ENCODE measurements at regions not wholly inside any gene's neighbourhood (a gene's known extent, or its start where the extent isn't known, plus 50 kb on each side); places are given as distances from the start of the nearest gene placed in this dataset.
"Not testable (repeated sequence)": the region's sequence is repeated elsewhere in the genome, so short reads cannot be mapped to it uniquely, and the experiment has no call there.

DNA sequence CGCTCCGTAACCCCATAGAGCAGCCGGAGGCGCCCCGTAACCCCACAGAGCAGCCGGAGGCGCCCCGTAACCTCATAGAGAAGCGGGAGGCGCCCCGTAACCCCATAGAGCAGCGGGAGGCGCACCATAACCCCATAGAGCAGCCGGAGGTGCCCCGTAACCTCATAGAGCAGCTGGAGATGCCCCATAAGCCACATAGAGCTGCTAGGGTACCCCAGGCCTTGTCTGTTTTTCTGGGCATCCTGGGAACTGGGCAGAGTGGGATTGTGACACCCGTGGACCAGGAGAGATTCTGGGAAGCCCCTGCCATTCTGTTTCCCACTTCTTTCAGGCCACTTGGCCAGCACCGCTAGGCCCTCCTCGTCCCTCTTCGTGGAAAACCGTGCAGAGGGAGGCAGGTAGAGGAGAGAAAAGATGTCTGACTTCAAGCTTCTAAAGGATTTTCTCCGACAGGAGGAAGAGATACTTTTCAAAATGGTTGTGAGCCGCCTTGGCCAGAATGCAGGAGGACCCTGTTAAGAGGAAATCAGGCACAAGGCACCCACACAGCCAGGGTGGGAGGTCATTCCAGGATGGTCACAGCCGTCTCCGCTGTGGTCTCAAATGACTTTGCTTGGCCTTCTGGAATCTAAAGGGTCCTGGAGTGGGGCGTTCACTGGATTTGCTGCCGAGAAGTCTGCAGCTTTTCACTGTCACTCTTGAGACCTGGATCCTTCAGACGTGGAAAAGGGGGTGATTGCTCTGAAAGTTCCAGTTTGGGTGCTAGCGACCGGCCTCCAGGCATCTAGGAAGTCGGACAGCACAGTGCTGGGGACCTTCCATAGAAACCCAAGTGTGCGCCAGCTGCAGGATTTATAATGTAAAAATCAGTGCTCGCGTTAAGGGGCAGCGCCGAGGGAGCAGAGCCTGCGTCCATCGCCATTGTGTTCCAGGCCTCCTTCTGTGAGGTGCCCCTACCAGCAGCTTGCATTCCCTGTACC lies 178.3 kb upstream of the ZNF469 start:
- DNase-seq: not testable (repeated sequence)

DNA sequence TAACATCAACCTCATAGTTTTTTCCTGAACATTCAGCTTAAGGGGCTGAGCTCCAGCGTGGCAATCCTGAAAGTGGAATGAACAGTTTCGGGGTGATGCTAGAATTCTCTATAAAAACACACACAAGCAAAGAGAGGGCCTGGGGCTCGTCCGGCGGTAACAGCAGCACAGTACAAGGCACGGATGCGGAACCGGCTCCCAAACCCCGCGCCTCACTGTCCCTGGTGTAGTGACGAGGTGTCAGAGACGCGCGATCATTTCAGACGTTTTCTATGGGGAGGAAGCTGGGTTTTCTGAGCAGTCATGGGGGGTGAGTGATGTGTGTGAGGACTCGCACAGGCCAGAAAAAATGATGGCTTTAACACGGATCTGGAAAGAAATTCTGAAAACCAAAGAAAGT lies 177.3 kb upstream of the ZNF469 start:
- not testable (repeated sequence) for DNase-seq

DNA sequence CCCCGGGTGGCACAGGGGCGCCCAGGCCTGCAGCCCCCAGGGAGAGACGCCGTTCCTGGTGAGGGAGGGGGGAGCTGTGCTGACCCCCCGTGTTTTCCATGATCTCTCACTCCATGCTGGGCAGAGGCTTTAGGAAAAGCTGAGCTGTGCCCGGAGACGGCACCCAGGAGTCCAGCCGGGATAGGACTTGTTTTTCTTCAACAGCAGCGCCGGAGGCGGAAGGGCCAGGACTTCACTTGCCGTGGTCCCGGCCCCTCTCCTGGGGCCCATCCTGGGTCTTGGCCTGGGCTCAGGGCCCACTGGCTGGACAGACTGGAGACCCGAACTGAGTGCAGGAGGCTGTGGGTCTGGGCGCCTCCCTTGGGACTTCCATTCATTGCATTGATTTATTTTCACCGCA lies 176.8 kb upstream of the ZNF469 start:
- not testable (repeated sequence) for DNase-seq

DNA sequence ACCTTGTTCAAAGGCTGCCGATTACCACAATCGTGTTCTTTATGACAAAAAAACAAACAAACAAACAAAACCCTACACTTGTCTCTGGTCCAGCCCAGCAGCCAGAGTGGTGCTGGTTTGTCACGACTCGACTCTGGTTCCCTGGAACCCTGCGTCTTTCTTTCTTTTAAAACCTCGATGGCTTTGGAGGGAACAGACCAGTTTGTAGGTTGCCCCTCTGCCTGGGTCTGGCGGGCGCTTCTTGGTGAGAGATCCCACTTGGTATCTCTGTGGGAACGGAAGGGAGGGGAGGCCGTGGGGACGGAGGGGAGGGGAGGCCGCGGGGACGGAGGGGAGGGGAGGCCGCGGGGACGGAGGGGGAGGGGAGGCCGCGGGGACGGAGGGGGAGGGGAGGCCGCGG lies 176.2 kb upstream of the ZNF469 start:
- DNase-seq: not testable (repeated sequence)

DNA sequence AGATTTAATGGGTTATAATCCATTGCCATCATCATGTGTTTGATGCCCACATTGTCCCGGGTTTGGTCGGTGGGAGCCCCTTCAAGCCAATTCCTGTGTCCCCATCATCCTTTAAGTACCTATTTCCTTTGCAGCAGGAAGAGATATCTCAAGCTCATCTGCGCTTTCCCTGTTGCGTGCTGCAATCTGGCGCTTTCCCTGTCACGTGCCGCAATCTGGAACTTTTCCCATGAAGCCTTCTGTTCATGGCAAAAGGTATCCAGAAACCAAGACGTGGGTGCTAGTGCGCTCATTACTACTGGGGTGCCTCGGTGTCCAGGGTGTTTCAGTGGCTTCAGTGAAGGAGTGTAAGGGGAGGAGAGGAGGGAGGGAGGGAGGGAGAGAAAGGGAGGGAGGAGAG lies 174.6 kb upstream of the ZNF469 start:
- no peak for DNase-seq

DNA sequence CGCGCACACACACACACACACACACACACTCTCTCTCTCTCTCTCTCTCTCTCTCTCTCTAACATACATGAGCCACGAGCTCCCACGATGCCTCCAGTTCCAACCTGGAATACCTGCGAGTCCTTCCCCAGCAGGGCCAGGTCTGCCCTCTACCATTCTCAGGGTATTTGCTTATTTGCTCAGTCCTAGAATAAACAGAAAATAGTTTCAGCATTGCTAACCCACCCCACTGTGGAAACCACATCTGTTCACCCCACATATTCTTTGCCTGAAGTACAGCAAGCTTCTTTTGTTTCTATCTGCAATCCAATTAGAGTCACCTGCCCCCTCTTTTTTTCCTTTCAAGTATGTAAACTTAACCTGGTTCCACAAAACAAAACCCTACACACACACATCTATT lies 174.0 kb upstream of the ZNF469 start:
- DNase-seq: not testable (repeated sequence)

DNA sequence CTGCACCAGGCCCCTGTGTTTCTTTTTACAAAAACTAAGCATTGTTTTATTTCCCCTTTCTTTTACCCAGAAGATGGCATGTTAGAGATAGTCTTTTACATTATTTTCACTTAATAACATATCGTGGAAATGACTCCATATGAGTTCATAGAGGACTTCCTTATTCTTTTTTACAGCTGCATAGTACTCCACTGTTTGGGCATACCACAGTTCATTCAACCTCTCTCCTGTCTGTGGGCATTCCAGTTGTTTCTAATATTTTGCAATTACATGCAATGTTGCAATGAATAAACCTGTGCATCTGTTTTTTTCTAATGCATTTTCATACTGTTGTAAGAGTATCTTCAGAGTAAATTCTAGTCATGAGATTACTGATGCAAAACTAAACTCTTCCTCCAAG lies 173.2 kb upstream of the ZNF469 start:
- DNase-seq: not testable (repeated sequence)

DNA sequence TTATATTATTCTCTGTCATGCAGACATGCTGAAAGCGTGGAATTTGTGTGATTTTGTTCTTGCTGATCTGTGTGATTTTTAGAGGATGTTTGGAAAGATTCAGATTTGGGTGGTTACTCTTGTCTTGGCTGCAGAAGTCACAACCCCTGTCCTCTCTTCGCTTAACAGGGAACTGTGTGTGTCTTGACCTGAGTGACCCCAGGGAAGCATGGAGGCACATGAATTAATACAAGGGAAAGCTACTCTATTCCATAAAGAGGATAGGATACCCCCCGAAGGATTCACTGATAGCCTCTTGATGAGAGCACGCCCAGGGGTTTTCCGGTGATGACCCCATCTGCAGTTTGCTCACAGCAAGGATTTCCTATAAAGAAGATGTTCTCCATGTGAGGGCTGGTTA lies 168.8 kb upstream of the ZNF469 start:
- DNase-seq: not testable (repeated sequence)

DNA sequence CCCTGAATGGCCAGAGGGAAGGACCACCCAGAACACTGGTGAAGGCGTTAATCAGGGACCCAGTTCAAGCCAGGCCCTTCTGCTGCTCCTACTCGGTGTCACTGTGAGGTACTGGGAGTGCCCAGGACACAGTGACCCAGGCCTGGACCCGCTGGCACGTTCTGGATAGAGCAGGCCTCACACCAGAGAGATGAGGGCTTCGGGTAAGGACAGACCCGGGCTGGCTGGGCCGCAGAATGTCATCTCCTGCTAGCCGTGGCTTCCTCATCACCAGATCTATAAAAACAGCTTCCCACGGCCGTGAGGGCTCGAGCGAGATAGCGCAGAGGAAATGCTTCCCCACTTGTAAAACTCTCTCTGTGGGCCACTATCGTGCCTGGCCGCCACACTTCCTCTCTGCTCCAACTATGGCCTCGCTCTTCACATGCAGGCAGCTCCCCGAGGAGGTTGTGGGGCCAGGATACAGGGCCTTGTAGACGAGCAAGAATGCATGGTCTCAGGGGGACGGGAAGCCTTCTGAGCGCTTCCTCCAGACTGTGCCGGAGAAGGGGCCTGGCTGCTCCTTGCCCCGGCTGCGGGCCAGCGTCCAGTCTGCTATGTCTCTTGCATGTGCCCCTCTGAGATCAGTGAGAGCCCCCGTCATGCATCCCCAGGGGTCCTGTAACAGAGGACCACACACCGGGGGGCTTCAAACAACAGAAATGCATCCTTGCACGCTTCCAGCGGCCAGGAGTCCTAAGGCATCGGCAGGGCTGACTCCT lies 161.6 kb upstream of the ZNF469 start:
- DNase-seq: not testable (repeated sequence)

DNA sequence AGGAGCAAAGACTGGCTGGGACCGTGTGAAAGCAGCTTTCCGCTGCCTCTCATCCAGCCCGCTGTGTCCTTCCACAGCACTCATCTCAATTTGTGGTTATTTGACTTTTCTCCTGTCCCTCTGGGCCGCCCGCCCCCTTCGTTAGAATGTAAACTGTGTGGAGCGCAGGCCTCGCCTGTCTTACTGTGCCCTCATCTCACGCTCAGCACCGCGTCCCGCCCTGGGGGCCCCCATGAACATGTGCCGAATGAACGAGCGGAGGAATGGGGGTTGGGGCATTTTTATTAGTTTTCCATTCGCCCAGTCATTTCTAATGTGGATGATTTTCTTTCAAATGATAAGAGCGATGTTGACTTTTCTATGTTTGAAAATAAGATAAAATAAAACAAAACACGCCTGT lies 159.1 kb upstream of the ZNF469 start:
- not testable (repeated sequence) for DNase-seq

DNA sequence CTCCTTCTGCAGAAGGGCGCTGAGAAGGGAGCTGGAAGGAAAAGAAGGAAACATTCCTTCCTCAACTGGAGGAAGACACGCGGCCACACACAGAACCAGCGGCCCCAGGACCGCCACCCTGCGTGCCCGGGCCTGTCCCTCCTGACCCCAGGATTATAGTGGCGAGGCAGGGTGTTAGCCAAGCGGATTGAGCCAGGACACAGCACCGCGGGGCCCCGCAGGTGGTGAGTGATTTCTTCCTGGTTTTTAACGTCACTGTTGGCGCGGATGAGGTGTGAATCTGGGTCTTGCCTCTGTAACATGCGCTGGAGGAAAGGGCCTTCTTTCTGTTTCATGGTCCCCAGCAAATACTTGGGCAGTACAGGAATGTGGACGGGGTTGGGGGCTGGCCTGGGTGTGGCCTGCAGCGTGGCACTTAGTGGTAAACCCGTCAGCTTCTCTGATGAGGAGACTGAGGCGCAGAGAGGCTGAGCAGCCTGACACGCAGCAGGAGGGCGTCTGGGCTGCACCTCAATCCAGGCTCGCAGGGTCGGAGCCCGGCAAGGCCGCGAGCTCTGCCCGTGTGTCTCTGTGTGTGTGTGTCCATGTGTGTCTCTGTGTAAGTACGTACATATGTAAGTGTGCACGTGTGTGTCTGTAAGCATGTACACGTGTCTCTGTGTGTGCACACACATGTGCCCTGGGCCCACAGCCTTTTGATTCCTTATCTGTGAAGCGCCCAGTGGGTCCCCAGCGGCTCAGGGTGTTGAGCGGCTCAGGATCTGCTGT lies 158.4 kb upstream of the ZNF469 start:
- not testable (repeated sequence) for DNase-seq

DNA sequence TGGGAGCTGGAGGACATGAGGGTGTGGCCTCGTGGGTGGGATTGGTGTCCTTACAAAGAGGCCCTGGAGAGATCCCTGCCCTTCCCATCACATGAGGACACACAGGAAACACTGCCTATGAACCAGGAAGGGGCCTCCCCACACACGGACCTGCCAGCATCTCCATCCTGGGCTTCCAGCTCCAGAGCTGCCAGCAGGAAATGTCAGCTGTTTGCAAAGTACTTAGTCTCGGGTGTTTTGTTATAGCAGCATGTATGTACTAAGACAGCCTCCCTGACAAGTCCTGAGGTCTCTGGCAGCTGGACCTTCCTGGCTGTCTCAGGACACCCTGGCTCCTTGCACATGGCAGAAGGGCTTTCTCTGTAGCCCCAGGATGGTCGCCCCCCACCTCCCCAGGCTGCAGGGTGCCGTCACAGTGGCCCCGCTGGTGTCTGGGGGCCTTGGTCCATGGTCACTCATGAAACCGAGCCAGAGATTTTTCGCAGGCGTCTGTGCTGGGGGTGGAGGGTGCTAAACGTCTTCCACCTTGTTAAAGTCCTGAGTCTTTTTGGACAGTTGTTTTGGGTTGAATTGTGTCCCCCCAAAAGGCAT lies 157.0 kb upstream of the ZNF469 start:
- DNase-seq: not testable (repeated sequence)

DNA sequence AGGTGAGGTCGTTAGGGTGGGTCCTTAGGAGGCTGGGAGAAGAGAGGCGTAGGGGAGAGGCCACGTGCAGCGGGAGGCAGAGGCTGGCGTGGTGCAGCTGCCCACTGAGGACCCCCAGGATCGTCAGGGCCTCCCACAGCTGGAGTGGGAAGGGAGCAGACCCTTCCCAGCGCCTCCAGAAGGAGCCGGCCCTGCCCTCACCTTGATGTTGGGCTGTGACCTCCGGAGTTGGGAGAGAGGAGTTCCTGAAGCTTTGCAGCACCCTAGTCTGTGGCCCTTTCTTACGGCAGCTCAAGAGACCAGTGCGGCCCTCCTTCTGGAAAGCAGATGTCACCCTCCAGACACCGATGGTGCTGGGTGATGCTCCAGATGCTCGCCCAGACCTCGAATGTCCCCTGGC lies 156.5 kb upstream of the ZNF469 start:
- DNase-seq: not testable (repeated sequence)

DNA sequence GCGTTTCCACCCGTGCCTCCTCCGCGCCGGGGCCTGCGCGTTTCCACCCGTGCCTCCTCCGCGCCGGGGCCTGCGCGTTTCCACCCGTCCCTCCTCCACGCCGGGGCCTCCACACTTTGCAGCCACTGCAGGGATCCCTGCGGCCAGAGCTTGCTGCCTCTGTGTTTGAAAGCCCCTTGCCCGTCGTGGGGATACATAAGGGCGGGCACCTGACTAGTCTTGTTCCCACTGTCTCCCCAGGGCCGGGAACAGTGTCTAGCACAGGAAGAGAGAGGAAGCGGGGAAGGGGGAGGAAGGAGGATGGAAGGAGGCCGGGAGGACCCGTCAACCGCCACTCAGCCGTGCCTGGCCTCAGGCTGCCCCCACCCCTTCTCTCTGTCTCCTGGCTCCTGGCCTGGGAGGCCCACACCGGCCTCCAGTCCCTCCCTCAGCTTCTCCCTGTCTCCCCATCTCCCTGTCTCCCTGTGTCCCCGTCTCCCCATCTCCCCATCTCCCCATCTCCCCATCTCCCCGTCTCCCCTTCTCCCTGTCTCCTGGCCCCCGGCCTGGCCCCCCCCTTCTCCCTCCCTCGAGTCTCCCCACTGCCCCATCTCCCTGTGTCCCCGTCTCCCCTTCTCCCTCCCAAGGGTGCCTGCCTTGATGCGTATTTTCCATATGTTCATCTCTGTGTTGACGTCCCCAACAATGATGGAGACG lies 155.6 kb upstream of the ZNF469 start:
- not testable (repeated sequence) for DNase-seq

DNA sequence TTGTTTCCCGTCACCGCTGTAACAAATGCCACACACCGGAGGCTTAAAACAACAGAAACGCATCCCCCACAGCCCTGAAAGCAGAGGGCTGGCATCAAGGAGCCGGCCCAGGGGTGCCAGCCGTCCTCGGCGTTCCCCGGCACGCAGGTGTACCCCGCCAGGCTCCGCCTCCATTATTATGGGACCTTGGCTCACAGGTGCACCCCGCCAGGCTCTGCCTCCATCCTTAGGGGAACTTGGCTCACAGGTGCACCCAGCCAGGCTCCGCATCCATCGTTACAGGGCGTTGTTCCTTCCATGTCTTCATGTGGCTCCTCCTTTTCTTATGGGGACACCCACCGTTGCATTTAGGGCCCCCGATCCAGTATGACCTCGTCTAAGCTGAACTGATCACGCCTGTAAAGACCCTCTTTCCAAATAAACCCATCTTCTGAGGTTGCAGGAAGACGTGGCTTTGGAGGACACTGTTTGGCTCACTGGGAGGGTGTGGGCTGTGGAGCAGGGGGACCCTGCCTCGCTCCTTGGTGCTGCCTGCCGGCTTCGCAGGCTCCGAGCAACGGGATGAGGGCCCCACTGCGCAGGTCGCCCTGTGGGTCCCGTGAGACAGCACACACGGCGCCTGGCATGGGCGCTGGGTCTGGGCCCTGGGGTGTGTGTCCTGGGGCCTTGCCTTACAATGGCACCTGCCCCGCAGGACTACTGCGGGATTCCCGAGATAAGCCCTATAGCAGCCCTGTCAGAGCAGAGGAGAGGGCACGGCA lies 154.9 kb upstream of the ZNF469 start:
- DNase-seq: not testable (repeated sequence)

DNA sequence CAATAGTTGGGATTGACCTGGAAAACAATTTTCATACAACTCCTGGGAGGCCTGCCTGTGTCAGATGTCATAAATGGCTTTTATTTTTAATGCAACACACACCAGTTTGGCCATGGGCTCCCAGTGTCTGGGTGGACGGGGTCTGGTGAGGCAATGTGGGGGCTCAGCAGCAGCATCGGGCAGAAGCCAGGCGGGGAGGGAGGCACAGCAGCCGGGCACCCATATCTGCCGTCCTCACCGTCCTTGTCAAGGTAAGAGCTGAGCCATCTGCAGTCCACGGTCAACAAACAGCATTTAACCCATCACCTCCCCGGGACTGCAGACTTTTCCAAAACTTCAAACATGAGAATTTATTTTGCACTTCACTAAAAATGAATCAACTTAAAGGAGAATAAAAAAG lies 154.0 kb upstream of the ZNF469 start:
- DNase-seq: not testable (repeated sequence)

DNA sequence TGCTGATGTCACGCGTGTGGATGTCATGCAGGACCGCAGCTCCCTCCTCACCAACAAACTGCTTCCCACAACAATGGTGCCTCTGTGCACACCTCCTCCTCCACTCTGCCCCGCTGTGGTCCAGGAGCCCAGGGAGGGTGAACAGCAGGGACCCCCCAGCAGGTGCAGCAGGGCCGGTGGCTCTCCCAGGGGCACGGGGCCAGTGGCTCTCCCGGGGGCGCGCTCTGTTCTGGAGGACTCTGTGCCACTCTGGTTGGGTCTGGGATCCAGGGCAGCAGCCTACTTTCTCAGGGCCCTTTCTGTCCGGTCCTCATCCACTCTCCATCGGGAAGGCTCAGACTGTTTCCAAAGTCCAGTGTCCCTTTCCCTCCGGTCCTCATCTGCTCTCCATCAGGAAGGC lies 153.0 kb upstream of the ZNF469 start:
- DNase-seq: not testable (repeated sequence)

DNA sequence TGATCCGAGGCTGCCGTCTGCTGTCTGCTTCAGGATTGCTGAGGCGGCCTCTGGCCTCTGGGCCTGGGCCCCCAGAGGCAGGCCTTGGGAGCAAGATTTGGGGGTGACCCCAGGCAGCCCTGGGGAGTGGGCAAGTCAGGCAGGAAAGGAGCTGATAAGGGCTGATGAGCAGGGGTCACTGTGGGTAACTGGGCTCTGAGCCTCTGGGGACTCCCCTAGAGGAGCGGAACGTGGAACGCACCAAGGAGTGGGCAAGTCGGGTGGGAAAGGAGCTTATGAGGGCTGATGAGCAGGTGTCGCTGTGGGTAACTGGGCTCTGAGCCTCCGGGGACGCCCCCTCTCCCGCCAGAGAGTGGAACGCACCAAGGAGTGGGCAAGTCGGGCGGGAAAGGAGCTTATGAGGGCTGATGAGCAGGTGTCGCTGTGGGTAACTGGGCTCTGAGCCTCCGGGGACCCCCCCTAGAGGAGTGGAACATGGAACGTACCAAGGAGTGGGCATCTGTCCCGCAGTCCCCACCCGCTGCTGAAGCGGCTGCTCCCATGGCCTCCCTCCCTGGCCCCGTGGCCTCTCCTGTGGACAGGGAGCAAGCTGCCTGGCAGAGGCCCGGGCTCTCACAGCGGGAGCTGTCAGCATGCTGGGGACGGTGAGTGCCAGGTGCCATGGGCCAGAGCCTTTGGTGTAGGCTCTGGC lies 152.3 kb upstream of the ZNF469 start:
- DNase-seq: not testable (repeated sequence)

DNA sequence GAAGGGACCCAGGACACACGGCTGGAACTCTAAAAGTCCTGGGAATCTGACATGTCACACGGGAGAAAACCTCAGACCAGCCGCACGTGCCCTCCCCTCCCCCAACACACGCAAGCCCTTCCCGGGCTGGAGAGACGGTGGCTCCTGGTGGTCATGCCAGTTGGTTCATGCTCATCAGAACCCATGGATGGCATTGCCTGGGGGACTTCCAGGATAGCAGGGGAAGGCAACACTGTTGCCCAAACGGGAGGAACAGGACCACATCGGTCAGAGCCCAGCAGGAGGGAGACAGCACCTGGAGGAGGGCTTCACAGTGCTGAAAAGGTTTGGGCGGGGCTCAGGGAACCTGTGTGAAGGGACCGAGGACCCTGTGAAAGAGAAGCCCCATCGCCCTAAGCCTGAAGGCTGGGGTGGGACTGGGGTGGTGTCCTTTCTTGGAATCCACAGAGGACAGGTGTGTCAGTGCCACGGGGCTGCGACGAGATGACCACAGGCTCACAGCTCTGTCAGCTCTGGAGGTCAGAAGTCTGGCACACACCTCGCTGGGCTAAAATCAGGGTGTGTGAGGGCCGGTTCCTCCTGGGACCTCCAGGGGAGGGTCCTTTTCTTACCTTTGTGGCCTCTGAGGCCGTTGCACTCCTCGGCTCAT lies 151.7 kb upstream of the ZNF469 start:
- DNase-seq: not testable (repeated sequence)

DNA sequence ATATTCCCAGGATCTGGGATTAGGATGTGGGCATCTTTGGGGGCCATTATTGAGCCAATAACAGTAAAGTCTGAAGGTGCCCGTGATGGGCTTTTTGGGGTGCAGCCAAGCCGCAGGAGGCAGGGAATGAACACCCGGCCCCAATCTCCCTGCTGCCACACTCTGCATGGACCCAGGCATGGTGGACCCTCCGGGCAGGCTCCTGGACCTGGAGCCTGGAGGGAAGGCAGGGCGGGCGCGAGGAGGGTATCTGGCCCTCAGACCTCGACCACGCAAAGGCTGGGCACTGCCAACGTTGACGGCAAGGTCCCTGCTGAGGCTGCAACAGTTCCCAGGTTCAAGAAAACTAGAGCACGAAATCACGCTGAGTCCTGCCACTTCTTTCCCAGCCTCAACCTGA lies 150.9 kb upstream of the ZNF469 start:
- not testable (repeated sequence) for DNase-seq

All from activated CD4-positive, alpha-beta T cell treated with anti-CD3 and anti-CD28 coated beads, Interleukin-2, amount 50 U/mL, for 1 hour (primary cell).